ENCODE measurements at regions not wholly inside any gene's neighbourhood (a gene's known extent, or its start where the extent isn't known, plus 50 kb on each side); places are given as distances from the start of the nearest gene placed in this dataset.

DNA sequence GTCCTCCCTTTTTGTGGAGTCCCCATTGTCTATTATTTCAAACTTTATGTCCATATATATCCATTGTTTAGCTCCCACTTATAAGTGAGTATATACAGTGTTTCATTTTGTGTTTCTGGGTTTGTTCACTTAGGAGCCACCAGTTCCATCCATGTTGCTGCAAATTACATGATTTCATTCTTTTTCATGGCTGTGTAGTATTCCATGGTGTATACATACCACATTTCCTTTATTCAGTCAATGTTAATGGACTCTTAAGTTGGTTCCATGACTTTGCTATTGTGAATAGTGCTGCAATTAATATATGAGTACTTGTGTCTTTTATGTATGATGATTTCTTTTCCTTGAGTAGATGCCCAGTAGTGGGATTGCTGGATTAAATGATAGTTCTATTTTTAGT, 329.1 kb downstream of the AR start:
- ChIA-PET POLR2A (no interaction called here), CTCF (no interaction called here)
- H3K27me3 Mint-ChIP-seq, result no peaks in the 10 kb centered on the region
- no peaks in the 10 kb centered on the region for H3K4me1 Mint-ChIP-seq
- H3K4me3 Mint-ChIP-seq, result no peak overlapping the region
- no peaks in the 10 kb centered on the region for H3K9me3 Mint-ChIP-seq
- no peak for DNase-seq
- H3K27ac Mint-ChIP-seq, result no peak overlapping the region
- H3K36me3 Mint-ChIP-seq (ENCODE audit: low read depth), result no peaks in the 10 kb centered on the region

DNA sequence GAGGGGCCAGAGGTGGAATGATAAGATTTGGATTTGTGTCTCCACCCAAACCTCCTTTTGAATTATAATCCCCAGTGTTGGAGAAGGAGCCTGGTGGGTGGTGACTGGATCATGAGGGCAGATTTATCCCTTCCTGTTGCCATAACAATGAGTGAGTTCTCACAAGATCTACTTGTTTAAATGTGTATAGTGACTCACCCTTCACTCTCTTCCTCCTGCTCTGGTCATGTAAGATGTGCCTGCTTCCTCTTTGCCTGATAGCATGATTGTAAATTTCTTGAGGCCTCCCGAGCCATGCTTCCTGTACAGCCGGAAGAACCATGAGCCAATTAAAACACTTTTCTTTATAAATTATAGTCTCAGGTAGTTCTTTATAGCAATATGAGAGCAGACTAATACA, 348.6 kb downstream of the AR start:
- H3K27ac Mint-ChIP-seq, result no peak overlapping the region
- no peak overlapping the region for H3K4me3 Mint-ChIP-seq
- ChIA-PET CTCF (no interaction called here), POLR2A (no interaction called here)
- no peaks in the 10 kb centered on the region for H3K27me3 Mint-ChIP-seq
- no peaks in the 10 kb centered on the region for H3K4me1 Mint-ChIP-seq
- no peak for DNase-seq
- H3K9me3 Mint-ChIP-seq, result peaks cover 12% of the 10 kb centered on the region
- H3K36me3 Mint-ChIP-seq (ENCODE audit: low read depth), result no peaks in the 10 kb centered on the region

DNA sequence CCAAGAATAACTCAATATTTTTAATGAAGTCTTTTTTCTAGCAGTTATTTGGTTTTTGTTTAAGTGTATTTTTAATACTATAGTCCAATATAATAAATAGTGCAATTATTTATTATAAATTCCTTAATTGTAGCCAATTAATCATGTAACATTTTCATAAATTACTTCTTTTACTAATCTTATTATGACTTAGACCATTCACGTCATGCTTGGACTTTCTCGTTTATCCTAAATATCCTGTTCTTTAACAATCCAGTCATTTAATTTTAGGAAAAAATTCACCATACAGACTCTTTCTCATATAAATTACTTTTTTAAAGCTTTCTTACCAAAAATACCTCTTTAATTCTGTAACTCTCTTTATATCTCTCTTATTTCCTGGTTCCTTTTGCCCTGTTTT, 350.1 kb downstream of the AR start:
- Mint-ChIP-seq H3K4me1 (no peaks in the 10 kb centered on the region), H3K9me3 (peaks cover 5% of the 10 kb centered on the region), H3K27me3 (no peaks in the 10 kb centered on the region), H3K27ac (no peak overlapping the region), H3K36me3 (ENCODE audit: low read depth) (no peaks in the 10 kb centered on the region), H3K4me3 (no peak overlapping the region)
- no peak for DNase-seq
- ChIA-PET POLR2A (no interaction called here), CTCF (interaction anchor here (0.6 kb wide), 1 partner anchor 10 kb away, joined by 3 read pairs; no protein-coding TSS in a partner anchor)

DNA sequence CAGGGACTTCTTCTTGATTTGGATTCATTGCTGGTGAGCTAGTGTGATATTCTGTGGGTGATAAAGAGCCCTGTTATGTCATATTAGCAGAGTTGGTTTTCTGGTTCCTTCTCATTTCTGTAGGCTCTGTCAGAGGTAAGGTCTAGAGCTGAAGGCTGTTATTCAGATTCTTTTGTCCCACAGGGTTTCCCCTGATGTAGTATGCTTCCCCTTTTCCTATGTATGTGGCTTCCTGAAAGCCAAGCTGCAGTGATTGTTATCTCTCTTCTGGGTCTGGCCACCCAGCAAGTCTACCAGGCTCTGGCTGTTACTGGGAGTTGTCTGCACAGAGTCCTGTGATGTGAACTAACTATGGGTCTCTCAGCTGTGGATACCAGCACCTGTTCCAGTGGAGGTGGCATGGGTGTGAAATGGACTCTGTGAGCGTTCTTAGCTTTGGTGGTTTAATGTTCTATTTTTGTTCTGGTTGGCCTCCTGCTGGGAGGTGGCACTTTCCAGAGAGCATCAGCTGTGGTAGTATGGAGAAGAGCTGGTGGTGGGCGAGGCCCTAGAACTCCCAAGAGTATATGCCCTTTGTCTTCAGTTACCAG, 373.7 kb downstream of the AR start:
- H3K27ac Mint-ChIP-seq, result no peak overlapping the region
- no peaks in the 10 kb centered on the region for H3K36me3 Mint-ChIP-seq (ENCODE audit: low read depth)
- CTCF ChIA-PET, result no interaction called here
- H3K4me3 Mint-ChIP-seq, result no peak overlapping the region
- H3K27me3 Mint-ChIP-seq, result no peaks in the 10 kb centered on the region
- no peaks in the 10 kb centered on the region for H3K4me1 Mint-ChIP-seq
- no peaks in the 10 kb centered on the region for H3K9me3 Mint-ChIP-seq
- POLR2A ChIA-PET, result no interaction called here
- no peak for DNase-seq

DNA sequence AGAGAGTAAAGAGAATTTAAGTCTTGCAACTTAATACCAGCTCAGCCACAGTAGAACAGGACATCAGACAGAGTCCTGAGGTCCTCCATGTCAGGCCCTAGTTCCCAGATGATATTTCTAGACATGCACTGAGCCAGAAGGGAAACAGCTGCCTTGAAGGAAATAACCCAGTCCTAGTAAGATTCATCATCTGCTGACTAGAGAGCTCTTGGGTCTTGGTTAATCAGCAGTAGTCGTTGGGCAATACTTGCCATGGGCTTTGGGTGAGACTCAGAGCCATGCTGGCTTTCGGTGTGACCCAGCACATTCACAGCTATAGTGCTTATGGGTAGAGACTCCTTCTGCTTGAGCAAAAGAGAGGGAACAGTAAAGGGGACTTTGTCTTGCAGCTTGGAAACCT, 379.1 kb downstream of the AR start:
- no peaks in the 10 kb centered on the region for H3K4me1 Mint-ChIP-seq
- no peaks in the 10 kb centered on the region for H3K36me3 Mint-ChIP-seq (ENCODE audit: low read depth)
- H3K9me3 Mint-ChIP-seq, result no peaks in the 10 kb centered on the region
- POLR2A ChIA-PET, result no interaction called here
- DNase-seq, result no peak
- CTCF ChIA-PET, result no interaction called here
- no peak overlapping the region for H3K27ac Mint-ChIP-seq
- H3K4me3 Mint-ChIP-seq, result no peak overlapping the region
- no peaks in the 10 kb centered on the region for H3K27me3 Mint-ChIP-seq

DNA sequence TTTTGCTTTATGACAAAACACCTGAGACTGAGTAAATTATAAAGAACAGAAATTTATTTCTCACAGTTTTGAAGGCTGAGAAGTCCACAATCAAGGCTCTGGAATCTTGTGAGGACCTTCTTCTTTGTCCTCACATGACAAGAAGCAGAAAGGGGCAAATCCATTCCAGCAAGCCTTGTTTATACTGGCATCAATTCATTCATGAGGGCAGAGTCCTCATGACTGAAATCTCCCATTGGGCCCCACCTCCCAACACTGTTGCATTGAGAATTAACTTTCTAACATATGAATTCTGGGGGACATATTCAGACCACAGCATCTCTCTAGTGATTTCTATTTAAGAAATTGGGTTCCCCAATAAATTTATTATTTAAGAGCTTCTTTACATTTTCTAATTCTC, 395.4 kb downstream of the AR start:
- DNase-seq, result no peak
- no peaks in the 10 kb centered on the region for H3K9me3 Mint-ChIP-seq
- no peaks in the 10 kb centered on the region for H3K36me3 Mint-ChIP-seq (ENCODE audit: low read depth)
- CTCF ChIA-PET, result no interaction called here
- H3K4me3 Mint-ChIP-seq, result no peak overlapping the region
- no peaks in the 10 kb centered on the region for H3K27me3 Mint-ChIP-seq
- POLR2A ChIA-PET, result no interaction called here
- no peak overlapping the region for H3K27ac Mint-ChIP-seq
- no peaks in the 10 kb centered on the region for H3K4me1 Mint-ChIP-seq

DNA sequence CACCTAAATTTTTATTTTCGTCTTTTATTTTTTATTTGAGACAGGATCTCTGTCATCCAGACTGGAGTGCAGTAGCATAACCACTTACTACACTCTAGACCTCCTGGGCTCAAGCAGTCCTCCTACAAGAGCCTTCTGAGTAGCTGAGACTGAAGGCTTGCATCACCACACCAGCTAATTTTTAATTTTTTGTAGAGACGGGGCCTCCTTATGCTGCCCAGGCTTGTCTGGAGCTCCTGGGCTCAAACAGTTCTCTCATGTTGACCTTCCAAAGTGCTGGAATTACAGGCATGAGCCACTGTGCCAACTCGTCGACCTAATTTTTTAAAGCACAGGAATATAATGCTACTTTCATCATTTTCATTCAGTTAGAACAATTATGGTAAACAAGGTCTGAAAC, 405.4 kb downstream of the AR start:
- ChIA-PET POLR2A (no interaction called here), CTCF (interaction anchor here (0.7 kb wide), 1 partner anchor 564 kb away, joined by 3 read pairs; no protein-coding TSS in a partner anchor)
- no peak for DNase-seq
- Mint-ChIP-seq H3K9me3 (no peaks in the 10 kb centered on the region), H3K4me1 (no peaks in the 10 kb centered on the region), H3K27me3 (no peaks in the 10 kb centered on the region), H3K36me3 (ENCODE audit: low read depth) (no peaks in the 10 kb centered on the region), H3K27ac (no peak overlapping the region), H3K4me3 (no peak overlapping the region)

DNA sequence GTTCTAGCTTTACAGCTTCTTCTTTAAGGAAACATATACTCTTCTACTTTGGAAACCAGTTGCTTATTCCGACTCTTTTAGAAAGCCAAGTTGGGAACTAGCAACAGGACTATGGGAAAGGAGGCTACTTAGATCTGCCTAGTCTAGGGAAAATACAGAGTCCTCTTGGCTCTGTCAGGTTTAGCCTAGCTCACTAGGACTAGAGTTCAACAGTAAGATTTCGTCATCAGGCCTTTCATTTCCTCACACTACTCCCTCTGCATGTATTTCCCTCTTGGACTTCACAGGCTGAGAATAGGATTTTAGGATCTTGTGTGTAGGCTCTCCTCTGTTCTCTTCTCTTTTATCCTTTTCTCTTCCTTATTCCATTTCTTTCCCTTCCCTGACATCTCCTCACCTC, 409.8 kb downstream of the AR start:
- Mint-ChIP-seq H3K36me3 (ENCODE audit: low read depth) (no peaks in the 10 kb centered on the region), H3K27ac (no peak overlapping the region), H3K4me1 (no peaks in the 10 kb centered on the region), H3K9me3 (no peaks in the 10 kb centered on the region), H3K4me3 (no peak overlapping the region), H3K27me3 (no peaks in the 10 kb centered on the region)
- no peak for DNase-seq
- ChIA-PET POLR2A (no interaction called here), CTCF (no interaction called here)

DNA sequence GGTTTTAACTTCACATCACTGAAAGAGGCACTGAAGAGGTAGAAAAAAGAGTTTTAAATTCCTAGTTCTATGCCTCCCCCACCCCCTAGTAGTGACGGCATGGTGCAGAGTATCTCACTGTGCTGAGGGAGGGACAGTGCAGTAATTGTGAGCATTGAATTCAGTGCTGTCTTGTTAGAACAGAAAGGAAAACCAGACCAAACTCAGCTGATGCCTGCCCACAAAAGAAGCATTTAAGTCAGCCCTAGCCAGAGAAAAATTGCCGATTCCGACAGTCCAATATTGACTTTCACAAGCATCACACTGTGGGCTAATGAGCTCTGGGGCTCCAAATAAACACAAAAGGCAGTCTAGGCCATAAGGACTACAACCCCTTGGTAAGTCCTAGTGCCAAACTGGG, 417.7 kb downstream of the AR start:
- H3K27me3 Mint-ChIP-seq, result no peaks in the 10 kb centered on the region
- H3K27ac Mint-ChIP-seq, result no peak overlapping the region
- H3K9me3 Mint-ChIP-seq, result no peaks in the 10 kb centered on the region
- CTCF ChIA-PET, result no interaction called here
- H3K4me1 Mint-ChIP-seq, result no peaks in the 10 kb centered on the region
- no peak overlapping the region for H3K4me3 Mint-ChIP-seq
- POLR2A ChIA-PET, result no interaction called here
- no peak for DNase-seq
- H3K36me3 Mint-ChIP-seq (ENCODE audit: low read depth), result no peaks in the 10 kb centered on the region
